Adrenal gland (tissue), 9 donors: ENCODE measurements at regions not wholly inside any gene's neighbourhood (a gene's known extent, or its start where the extent isn't known, plus 50 kb on each side); places are given as distances from the start of the nearest gene placed in this dataset.

ENCODE experiments used
- DNase-seq, 7 donors: peaks; one replicate each; pipeline ENCODE4 v3.0.0-alpha.2; 2019 to 2020
- H3K27ac ChIP-seq, 5 donors: fragments of 200-600 bp; sonication (generic) in 4 of 5; 1 replicate in 3 of 5; 2 replicates in 2 of 5; pipeline versions ENCODE4 v1.5.1 to v1.8.0; 2016 to 2020; ENCODE audit warnings: mild to moderate bottlenecking in 1 of 5
- H3K27me3 ChIP-seq: fragments of 200-600 bp; 2 replicates; pipeline ENCODE4 v1.8.0; 2021
- H3K36me3 ChIP-seq, 2 donors: fragments of 200-600 bp; replicated peaks in 1 of 2; 1 replicate in 1 of 2; 2 replicates in 1 of 2; pipeline versions ENCODE4 v1.5.1 to v1.8.0; 2018 to 2022
- H3K4me1 ChIP-seq, 2 donors: fragments of 200-600 bp; replicated peaks in 1 of 2; 1 replicate in 1 of 2; 2 replicates in 1 of 2; pipeline versions ENCODE4 v1.5.1 to v1.8.0; 2018 to 2021
- H3K4me3 ChIP-seq, 4 donors: fragments of 200-600 bp; sonication (generic) in 3 of 4; one replicate each; pipeline ENCODE4 v1.5.1; 2016 to 2018
- H3K9me3 ChIP-seq, 3 donors: fragments of 200-600 bp; sonication (generic) in 1 of 3; replicated peaks in 1 of 3; 1 replicate in 2 of 3; 2 replicates in 1 of 3; pipeline versions ENCODE4 v1.5.1 to v1.8.0; 2016 to 2021
- POLR2A ChIP-seq, 2 donors: fragments of 450-650 bp; IDR thresholded peaks; one replicate each; pipeline ENCODE4 v1.6.1; 2017; ENCODE audit warnings: antibody characterized with exemption in 2 of 2, mild to moderate bottlenecking in 2 of 2, moderate library complexity in 1 of 2
- WGBS, 4 donors: extraction: QIAGEN DNeasy Blood & Tissue Kit in 2 of 4; methylation state at CpG; one replicate each; pipeline versions ENCODE4 v1.1.5 to v1.1.7; 2013 to 2017; 5-methylcytosine and 5-hydroxymethylcytosine counted together
- intact Hi-C, 2 donors: fragments of 100-400 bp; cut with DNase I; formaldehyde crosslinking; loops; one replicate each; pipeline versions ENCODE4 v1.14.1 to v1.15.0; 2022 to 2023
- TF ChIP-seq, protein P1 (sequence below), 6 experiments: fragments of 450-650 bp in 4 of 6; fragments of 200-600 bp in 2 of 6; sonication (generic) in 1 of 6; IDR thresholded peaks; 1 replicate in 5 of 6; 2 replicates in 1 of 6; pipeline versions ENCODE4 v1.5.1 to v1.8.0; 2016 to 2021; ENCODE audit warnings: antibody characterized with exemption in 6 of 6, mild to moderate bottlenecking in 2 of 6, moderate library complexity in 1 of 6
- donor health status: healthy with polysubstance abuse.
- donor health status: Bipolar disorder and iron deficiency.
- donor health status: DM: yes; HTN: yes; CAD: no.
- donor health status: DM: no; HTN: no; CAD: no.
- donor health status: DM: no; HTN: no; CAD: no.

DNA sequence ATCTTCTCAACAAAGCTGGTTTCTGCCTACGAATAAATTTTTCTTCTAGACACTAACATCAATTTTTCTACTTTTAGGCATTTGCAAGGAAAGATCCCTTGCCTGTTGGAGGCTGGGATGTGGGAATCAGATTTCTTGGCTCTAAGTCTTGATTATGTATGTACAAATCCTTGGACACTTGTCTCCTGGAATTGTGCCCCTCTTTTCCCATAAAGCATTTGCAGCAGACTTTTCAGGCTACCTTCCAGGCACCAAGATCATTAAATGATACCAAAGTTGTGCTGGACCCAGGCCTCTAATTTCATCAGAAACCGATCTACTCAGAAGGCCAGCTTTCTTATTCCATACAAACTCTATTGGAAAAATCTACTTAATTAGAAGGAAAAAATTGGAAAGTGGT, 339.5 kb upstream of the DIPK2B start:
- intact Hi-C loops = no loop called here
- Histone ChIP-seq H3K4me3 (no peak overlapping the region), H3K4me1 (no peaks in the 10 kb centered on the region), H3K27ac (no peak overlapping the region), H3K27me3 (peaks cover 10% of the 10 kb centered on the region), H3K9me3 (no peaks in the 10 kb centered on the region), H3K36me3 (no peaks in the 10 kb centered on the region)
- WGBS, 4 donors = 64 to 82% (median 75%) methylated on average over 2 of the region's 2 CpGs
- no peak for TF ChIP-seq POLR2A (IDR thresholded peaks at IDR 0.05)
- TF ChIP-seq, protein P1, sequence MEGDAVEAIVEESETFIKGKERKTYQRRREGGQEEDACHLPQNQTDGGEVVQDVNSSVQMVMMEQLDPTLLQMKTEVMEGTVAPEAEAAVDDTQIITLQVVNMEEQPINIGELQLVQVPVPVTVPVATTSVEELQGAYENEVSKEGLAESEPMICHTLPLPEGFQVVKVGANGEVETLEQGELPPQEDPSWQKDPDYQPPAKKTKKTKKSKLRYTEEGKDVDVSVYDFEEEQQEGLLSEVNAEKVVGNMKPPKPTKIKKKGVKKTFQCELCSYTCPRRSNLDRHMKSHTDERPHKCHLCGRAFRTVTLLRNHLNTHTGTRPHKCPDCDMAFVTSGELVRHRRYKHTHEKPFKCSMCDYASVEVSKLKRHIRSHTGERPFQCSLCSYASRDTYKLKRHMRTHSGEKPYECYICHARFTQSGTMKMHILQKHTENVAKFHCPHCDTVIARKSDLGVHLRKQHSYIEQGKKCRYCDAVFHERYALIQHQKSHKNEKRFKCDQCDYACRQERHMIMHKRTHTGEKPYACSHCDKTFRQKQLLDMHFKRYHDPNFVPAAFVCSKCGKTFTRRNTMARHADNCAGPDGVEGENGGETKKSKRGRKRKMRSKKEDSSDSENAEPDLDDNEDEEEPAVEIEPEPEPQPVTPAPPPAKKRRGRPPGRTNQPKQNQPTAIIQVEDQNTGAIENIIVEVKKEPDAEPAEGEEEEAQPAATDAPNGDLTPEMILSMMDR (IDR thresholded peaks at IDR 0.05) = no peak
- DNase-seq = no peak

- Histone ChIP-seq H3K27me3 (peaks cover 5% of the 10 kb centered on the region), H3K4me3 (no peak overlapping the region), H3K36me3 (no peaks in the 10 kb centered on the region), H3K27ac (no peak overlapping the region), H3K9me3 (no peaks in the 10 kb centered on the region), H3K4me1 (no peaks in the 10 kb centered on the region)
- no peak for DNase-seq
- intact Hi-C loops = no loop called here
- 41 to 92% (median 72%) methylated on average over 1 of the region's 1 CpG for WGBS, 4 donors
- TF ChIP-seq, protein P1 (IDR thresholded peaks at IDR 0.05) = no peak
- no peak for TF ChIP-seq POLR2A (IDR thresholded peaks at IDR 0.05)
Measured at GRCh38 chrX:45537936-45538335, 337.3 kb upstream of the DIPK2B start.

- intact Hi-C loops = no loop called here
- H3K36me3 ChIP-seq = no peaks in the 10 kb centered on the region
- no peaks in the 10 kb centered on the region for H3K4me1 ChIP-seq
- no peak overlapping the region for H3K4me3 ChIP-seq
- peaks cover 16% of the 10 kb centered on the region for H3K27me3 ChIP-seq
- H3K9me3 ChIP-seq = no peaks in the 10 kb centered on the region
- WGBS, 4 donors = 55 to 78% (median 65%) methylated on average over 4 of the region's 4 CpGs
- H3K27ac ChIP-seq = no peak overlapping the region
- no peak for DNase-seq
- TF ChIP-seq POLR2A (IDR thresholded peaks at IDR 0.05) = no peak
- TF ChIP-seq, protein P1 (IDR thresholded peaks at IDR 0.05) = no peak
Measured at GRCh38 chrX:45527834-45528233, 327.2 kb upstream of the DIPK2B start.

DNA sequence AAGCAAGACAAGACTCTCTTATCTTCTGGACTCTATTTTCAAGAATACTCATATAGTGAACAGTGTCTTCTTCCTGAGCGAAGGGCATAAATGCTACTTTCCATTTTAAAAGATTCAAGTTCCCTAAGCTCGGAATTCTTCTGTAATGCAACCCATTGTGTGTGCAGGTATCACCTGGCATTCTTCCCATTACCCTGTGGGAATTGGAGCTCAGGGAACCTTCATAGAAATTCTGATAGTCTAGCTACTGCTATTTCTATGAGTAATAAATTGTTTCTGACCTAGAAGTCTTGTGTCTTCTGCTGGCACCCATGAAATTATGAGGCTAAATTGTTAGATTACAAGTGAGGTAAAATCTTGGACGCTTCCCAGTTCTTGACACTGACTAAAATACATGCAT, 324.1 kb upstream of the DIPK2B start:
- WGBS, 4 donors = 60 to 93% (median 76%) methylated on average over 3 of the region's 3 CpGs
- intact Hi-C loops = no loop called here

More for the DNA sequence above, 324.1 kb upstream of the DIPK2B start:
- peaks cover 3% of the 10 kb centered on the region for H3K27me3 ChIP-seq
- no peaks in the 10 kb centered on the region for H3K9me3 ChIP-seq
- H3K36me3 ChIP-seq = no peaks in the 10 kb centered on the region
- DNase-seq = no peak
- no peak overlapping the region for H3K27ac ChIP-seq
- H3K4me3 ChIP-seq = no peak overlapping the region
- TF ChIP-seq, protein P1 (IDR thresholded peaks at IDR 0.05) = no peak
- no peak for TF ChIP-seq POLR2A (IDR thresholded peaks at IDR 0.05)
- no peaks in the 10 kb centered on the region for H3K4me1 ChIP-seq
